AG04449 (cell line): ENCODE measurements at regions not wholly inside any gene's neighbourhood (a gene's known extent, or its start where the extent isn't known, plus 50 kb on each side); places are given as distances from the start of the nearest gene placed in this dataset.

Experiments
- CTCF ChIA-PET: fragments of 350-600 bp; formaldehyde crosslinking; extraction: SDS; loops from one replicate; lab custom pipeline; 2021; ENCODE audit warnings: antibody characterized with exemption; lab: Yijun Ruan, JAX
- POLR2A ChIA-PET: fragments of 400-600, 350-600 bp; formaldehyde crosslinking; extraction: SDS; loops from one replicate; lab custom pipeline; 2020; ENCODE audit warnings: antibody characterized with exemption, inconsistent platforms; lab: Yijun Ruan, JAX
- DNase-seq: peaks from one replicate; pipeline ENCODE4 v3.0.0-alpha.2; 2010; ENCODE audit warnings: low read depth, low spot score
- H3K4me3 ChIP-seq: 2 replicates; pipeline ENCODE4 v1.5.1; 2011; ENCODE audit warnings: low read depth, mild to moderate bottlenecking, control low read depth, low read length
- CTCF ChIP-seq: IDR thresholded peaks from one replicate; pipeline ENCODE4 v1.5.1; 2011; ENCODE audit warnings: mild to moderate bottlenecking, moderate library complexity, low read length, control low read depth, inconsistent platforms; ENCODE audit not compliant: insufficient read depth; ENCODE audit errors: missing control alignments

- CTCF ChIA-PET: no interaction called here
- DNase-seq: no peak
- no peak for TF ChIP-seq CTCF
- POLR2A ChIA-PET: no interaction called here
- H3K4me3 ChIP-seq: no peak overlapping the region
These were observed 1131.5 kb downstream of the SI start for GRCh38 chr3:163946785-163947184.

GRCh38 chr3:163943664-163944063 lies 1134.6 kb downstream of the SI start:
- ChIA-PET CTCF (no interaction called here), POLR2A (no interaction called here)
- no peak overlapping the region for H3K4me3 ChIP-seq
- TF ChIP-seq CTCF: no peak
- no peak for DNase-seq

GRCh38 chr3:163939926-163940325 lies 1138.4 kb downstream of the SI start:
- H3K4me3 ChIP-seq: no peak overlapping the region
- TF ChIP-seq CTCF: no peak
- CTCF ChIA-PET: no interaction called here
- no peak for DNase-seq
- POLR2A ChIA-PET: no interaction called here

GRCh38 chr3:163936543-163936942 lies 1141.8 kb downstream of the SI start:
- ChIA-PET POLR2A (no interaction called here), CTCF (no interaction called here)
- no peak overlapping the region for H3K4me3 ChIP-seq
- TF ChIP-seq CTCF: no peak
- no peak for DNase-seq

GRCh38 chr3:163935411-163935810 lies 1142.9 kb downstream of the SI start:
- ChIA-PET POLR2A (no interaction called here), CTCF (no interaction called here)
- DNase-seq: no peak
- H3K4me3 ChIP-seq: no peak overlapping the region
- no peak for TF ChIP-seq CTCF

GRCh38 chr3:163929069-163929652 lies 1149.1 kb downstream of the SI start:
- POLR2A ChIA-PET: no interaction called here
- no peak for DNase-seq
- CTCF ChIA-PET: no interaction called here
- H3K4me3 ChIP-seq: no peak overlapping the region
- no peak for TF ChIP-seq CTCF
